PC-3 (cell line): ENCODE measurements at regions not wholly inside any gene's neighbourhood (a gene's known extent, or its start where the extent isn't known, plus 50 kb on each side); places are given as distances from the start of the nearest gene placed in this dataset.

Source experiments
- ATAC-seq: fragments of 200-7000 bp; cut with Tn5 transposase; 2 replicates; pipeline ENCODE4 v1.9.1; 2020; ENCODE audit warnings: mild to moderate bottlenecking, moderate library complexity
- BruUV-seq: library from RNA; stranded (reverse); fragments of 400-500 nt; replicated peaks from 2 replicates; lab custom pipeline; 2021; lab: Mats Ljungman, UMichigan
- CTCF ChIA-PET: fragments of 300-600 bp; sonication (Branson Sonifier 250); formaldehyde crosslinking; loops from one replicate; lab custom pipeline; 2022; ENCODE audit warnings: antibody characterized with exemption; lab: Charles Lee
- POLR2A ChIA-PET: fragments of 300-600 bp; sonication (Branson Sonifier 250); formaldehyde crosslinking; loops from one replicate; lab custom pipeline; 2022; ENCODE audit warnings: antibody characterized with exemption; ENCODE audit not compliant: unreplicated experiment; lab: Charles Lee
- DNase-seq: peaks from one replicate; pipeline ENCODE4 v3.0.0-alpha.2; 2015
- H2AFZ ChIP-seq: fragments of 300-600 bp; sonication (generic); 2 replicates; pipeline ENCODE4 v1.6.0; 2016; ENCODE audit warnings: antibody characterized with exemption, low read length
- H3F3A ChIP-seq: fragments of 300-600 bp; sonication (generic); one replicate; pipeline ENCODE4 v1.6.0; 2017; ENCODE audit warnings: antibody characterized with exemption, low read length, control low read depth, mild to moderate bottlenecking; ENCODE audit not compliant: unreplicated experiment
- H3K27ac ChIP-seq: fragments of 300-600 bp; sonication (generic); 2 replicates; pipeline ENCODE4 v1.5.1; 2016; ENCODE audit warnings: mild to moderate bottlenecking, low read length
- H3K27me3 ChIP-seq: fragments of 300-600 bp; sonication (generic); 2 replicates; pipeline ENCODE4 v1.6.1; 2016; ENCODE audit warnings: low read length, mixed read lengths
- H3K36me3 ChIP-seq: fragments of 300-600 bp; sonication (generic); 2 replicates; pipeline ENCODE4 v1.6.1; 2016; ENCODE audit warnings: low read depth, mixed run types, low read length, mixed read lengths
- H3K4me1 ChIP-seq: fragments of 300-600 bp; sonication (generic); 2 replicates; pipeline ENCODE4 v1.5.1; 2016; ENCODE audit warnings: low read length; ENCODE audit not compliant: insufficient read depth
- H3K4me2 ChIP-seq: fragments of 300-600 bp; sonication (generic); 2 replicates; pipeline ENCODE4 v1.6.0; 2016; ENCODE audit warnings: low read length
- H3K4me3 ChIP-seq: fragments of 300-600 bp; sonication (generic); 2 replicates; pipeline ENCODE4 v1.5.1; 2016; ENCODE audit warnings: mild to moderate bottlenecking, low read length, mixed read lengths
- H3K79me2 ChIP-seq: fragments of 300-600 bp; sonication (generic); 2 replicates; pipeline ENCODE4 v1.6.1; 2017; ENCODE audit warnings: low read length, mixed read lengths
- H3K9ac ChIP-seq: fragments of 300-600 bp; sonication (generic); 2 replicates; pipeline ENCODE4 v1.6.0; 2016; ENCODE audit warnings: mild to moderate bottlenecking, low read length
- H3K9me2 ChIP-seq: fragments of 300-600 bp; sonication (generic); replicated peaks from 2 replicates; pipeline ENCODE4 v1.6.1; 2016; ENCODE audit warnings: mixed run types, low read length, mixed read lengths
- H3K9me3 ChIP-seq: fragments of 300-600 bp; sonication (generic); 2 replicates; pipeline ENCODE4 v1.6.1; 2016; ENCODE audit warnings: low read length, mixed read lengths
- H4K20me1 ChIP-seq: fragments of 300-600 bp; sonication (generic); 2 replicates; pipeline ENCODE4 v1.6.1; 2016; ENCODE audit warnings: low read length, mixed read lengths
- CTCF ChIP-seq: fragments of 300-600 bp; sonication (generic); conservative IDR thresholded peaks from 2 replicates; pipeline ENCODE4 v1.5.1; 2017; ENCODE audit warnings: antibody characterized with exemption, low read depth, mild to moderate bottlenecking, low read length
- EZH2 ChIP-seq: fragments of 300-600 bp; sonication (generic); IDR thresholded peaks from one replicate; pipeline ENCODE4 v1.6.1; 2017; ENCODE audit warnings: antibody characterized with exemption, mild to moderate bottlenecking, low read length; ENCODE audit not compliant: unreplicated experiment
- EZH2phosphoT487 ChIP-seq: fragments of 300-600 bp; sonication (generic); IDR thresholded peaks from 2 replicates; pipeline ENCODE4 v1.6.1; 2018; ENCODE audit warnings: mild to moderate bottlenecking, antibody characterized with exemption, low read length, borderline replicate concordance
- intact Hi-C: fragments of 100-400 bp; cut with micrococcal nuclease; formaldehyde crosslinking; loops from 2 replicates; pipeline ENCODE4 v1.9.0; 2023

- H3K36me3 ChIP-seq = no peaks in the 10 kb centered on the region
- H3K4me2 ChIP-seq = no peak overlapping the region
- H3K4me1 ChIP-seq = no peaks in the 10 kb centered on the region
- no peak overlapping the region for H2AFZ ChIP-seq
- H3K9me3 ChIP-seq = no peaks in the 10 kb centered on the region
- no peak for TF ChIP-seq EZH2
- TF ChIP-seq CTCF = no peak
- TF ChIP-seq EZH2phosphoT487 = no peak
- BruUV-seq = no TSS peak
- ChIA-PET CTCF (no interaction called here), POLR2A (no interaction called here)
- H3K9ac ChIP-seq = no peak overlapping the region
- ATAC-seq = no peak
- no peak overlapping the region for H3K27ac ChIP-seq
- no peak overlapping the region for H3K4me3 ChIP-seq
- no peak for DNase-seq
- H3K27me3 ChIP-seq = peaks cover 8% of the 10 kb centered on the region
- no peaks in the 10 kb centered on the region for H3F3A ChIP-seq
- no peaks in the 10 kb centered on the region for H4K20me1 ChIP-seq
- intact Hi-C loops = no loop called here
- H3K79me2 ChIP-seq = no peaks in the 10 kb centered on the region
- H3K9me2 ChIP-seq = no peaks in the 10 kb centered on the region
Observed at GRCh38 chr21:16378525-16378924, 648.7 kb downstream of the USP25 start.

- H3K27me3 ChIP-seq = no peaks in the 10 kb centered on the region
- CTCF ChIA-PET = no interaction called here
- H3K4me2 ChIP-seq = no peak overlapping the region
- DNase-seq (no peak), ATAC-seq (no peak)
- TF ChIP-seq EZH2 (no peak), CTCF (no peak), EZH2phosphoT487 (no peak)
- no peak overlapping the region for H3K27ac ChIP-seq
- no TSS peak for BruUV-seq
- no peak overlapping the region for H2AFZ ChIP-seq
- H3K4me3 ChIP-seq = no peak overlapping the region
- no peaks in the 10 kb centered on the region for H3K9me3 ChIP-seq
- H3F3A ChIP-seq = no peaks in the 10 kb centered on the region
- H3K36me3 ChIP-seq = no peaks in the 10 kb centered on the region
- H3K9ac ChIP-seq = no peak overlapping the region
- intact Hi-C loops = no loop called here
- POLR2A ChIA-PET = no interaction called here
- H3K79me2 ChIP-seq = no peaks in the 10 kb centered on the region
- H3K9me2 ChIP-seq = no peaks in the 10 kb centered on the region
- 0 out of 2 replicates have a peak, but pooled peaks cover 3% of the 10 kb centered on the region for H4K20me1 ChIP-seq
- no peaks in the 10 kb centered on the region for H3K4me1 ChIP-seq
Observed at GRCh38 chr21:16388291-16388690, 658.5 kb downstream of the USP25 start.

GRCh38 chr21:16388911-16389560, 659.3 kb downstream of the USP25 start:
- intact Hi-C loops = no loop called here
- Histone ChIP-seq H3K9me3 (no peaks in the 10 kb centered on the region), H3K4me2 (no peak overlapping the region), H3K36me3 (no peaks in the 10 kb centered on the region), H3K9ac (no peak overlapping the region), H3K9me2 (no peaks in the 10 kb centered on the region), H3F3A (no peaks in the 10 kb centered on the region), H3K27me3 (no peaks in the 10 kb centered on the region), H3K4me3 (no peak overlapping the region), H4K20me1 (0 out of 2 replicates have a peak, but pooled peaks cover 3% of the 10 kb centered on the region), H3K4me1 (no peaks in the 10 kb centered on the region), H3K79me2 (no peaks in the 10 kb centered on the region), H3K27ac (no peak overlapping the region), H2AFZ (no peak overlapping the region)
- POLR2A ChIA-PET = no interaction called here
- TF ChIP-seq EZH2 (no peak), CTCF (no peak), EZH2phosphoT487 (no peak)
- CTCF ChIA-PET = no interaction called here
- ATAC-seq (no peak), DNase-seq (peak; percentile 12)
- BruUV-seq = no TSS peak
